Stomach (tissue), 4 donors: ENCODE measurements at regions not wholly inside any gene's neighbourhood (a gene's known extent, or its start where the extent isn't known, plus 50 kb on each side); places are given as distances from the start of the nearest gene placed in this dataset.

Experiments used
- CTCF ChIP-seq, 7 experiments: fragments of 450-650 bp in 4 of 7; fragments of 200-600 bp in 3 of 7; sonication (generic) in 3 of 7; IDR thresholded peaks; one replicate each; pipeline ENCODE4 v1.5.1; 2016 to 2019; ENCODE audit warnings: antibody characterized with exemption in 7 of 7, control low read depth in 2 of 7, mild to moderate bottlenecking in 1 of 7
- POLR2A ChIP-seq, 4 donors: fragments of 450-650 bp; IDR thresholded peaks; one replicate each; pipeline ENCODE4 v1.6.1; 2016; ENCODE audit warnings: antibody characterized with exemption in 4 of 4, control low read depth in 2 of 4, mild to moderate bottlenecking in 1 of 4, moderate library complexity in 1 of 4
- POLR2AphosphoS5 ChIP-seq, 3 donors: sonication (generic); formaldehyde crosslinking; IDR thresholded peaks; one replicate each; pipeline ENCODE4 v1.6.1; 2016; ENCODE audit warnings: antibody characterized with exemption in 3 of 3

- TF ChIP-seq POLR2AphosphoS5 (IDR thresholded peaks at IDR 0.05) (no peak), CTCF (IDR thresholded peaks at IDR 0.05) (no peak), POLR2A (IDR thresholded peaks at IDR 0.05) (no peak)
Measured at GRCh38 chr2:157075924-157076323, 181.6 kb upstream of the GALNT5 start.
